ENCODE measurements at regions not wholly inside any gene's neighbourhood (a gene's known extent, or its start where the extent isn't known, plus 50 kb on each side); places are given as distances from the start of the nearest gene placed in this dataset.

DNA sequence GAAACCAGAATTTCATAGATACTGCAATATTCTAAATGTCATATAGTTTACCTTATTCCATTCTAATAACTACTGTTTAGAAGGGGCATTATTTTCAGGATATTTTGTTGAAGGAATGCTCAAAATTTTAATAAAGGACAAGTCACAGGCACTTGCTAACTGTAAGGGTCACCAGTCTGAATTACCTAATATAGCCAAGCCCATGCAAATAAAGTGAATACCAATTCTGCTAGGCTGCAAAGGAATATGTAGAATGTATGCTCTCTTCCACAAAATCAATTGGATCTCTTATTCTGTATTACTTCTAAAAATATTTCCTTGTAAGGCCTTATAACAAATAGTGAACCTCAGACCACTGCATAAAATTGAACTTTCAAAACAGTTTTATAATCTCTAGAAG, 52.3 kb upstream of the FAT4 start:
- DNase-seq (ENCODE audit: extremely low read depth, insufficient read length): no peak
- H3K27me3 ChIP-seq (replicated peaks; ENCODE audit: control insufficient read depth, insufficient read depth, low read length): no peaks in the 10 kb centered on the region
- H3K36me3 ChIP-seq (ENCODE audit: control insufficient read depth, insufficient read depth, low read length): no peaks in the 10 kb centered on the region
- no peak overlapping the region for H3K4me3 ChIP-seq (replicated peaks; ENCODE audit: low read depth, low read length)
- no peak for TF ChIP-seq CTCF (IDR thresholded peaks at IDR 0.05; ENCODE audit: insufficient read depth, low read length, poor library complexity, severe bottlenecking)

- TF ChIP-seq CTCF (IDR thresholded peaks at IDR 0.05; ENCODE audit: insufficient read depth, low read length, poor library complexity, severe bottlenecking): no peak
- DNase-seq (ENCODE audit: extremely low read depth, insufficient read length): no peak
These were observed 52.7 kb upstream of the FAT4 start for GRCh38 chr4:125262079-125262478.

GRCh38 chr4:125254106-125254505, 60.6 kb upstream of the FAT4 start:
- no peaks in the 10 kb centered on the region for H3K36me3 ChIP-seq (ENCODE audit: control insufficient read depth, insufficient read depth, low read length)
- H3K4me3 ChIP-seq (replicated peaks; ENCODE audit: low read depth, low read length): no peak overlapping the region
- no peak for DNase-seq (ENCODE audit: extremely low read depth, insufficient read length)
- H3K27me3 ChIP-seq (replicated peaks; ENCODE audit: control insufficient read depth, insufficient read depth, low read length): no peaks in the 10 kb centered on the region
- TF ChIP-seq CTCF (IDR thresholded peaks at IDR 0.05; ENCODE audit: insufficient read depth, low read length, poor library complexity, severe bottlenecking): no peak

More at GRCh38 chr4:125262079-125262478, 52.7 kb upstream of the FAT4 start:
- H3K4me3 ChIP-seq (replicated peaks; ENCODE audit: low read depth, low read length): no peak overlapping the region
- H3K36me3 ChIP-seq (ENCODE audit: control insufficient read depth, insufficient read depth, low read length): no peaks in the 10 kb centered on the region
- no peaks in the 10 kb centered on the region for H3K27me3 ChIP-seq (replicated peaks; ENCODE audit: control insufficient read depth, insufficient read depth, low read length)

DNA sequence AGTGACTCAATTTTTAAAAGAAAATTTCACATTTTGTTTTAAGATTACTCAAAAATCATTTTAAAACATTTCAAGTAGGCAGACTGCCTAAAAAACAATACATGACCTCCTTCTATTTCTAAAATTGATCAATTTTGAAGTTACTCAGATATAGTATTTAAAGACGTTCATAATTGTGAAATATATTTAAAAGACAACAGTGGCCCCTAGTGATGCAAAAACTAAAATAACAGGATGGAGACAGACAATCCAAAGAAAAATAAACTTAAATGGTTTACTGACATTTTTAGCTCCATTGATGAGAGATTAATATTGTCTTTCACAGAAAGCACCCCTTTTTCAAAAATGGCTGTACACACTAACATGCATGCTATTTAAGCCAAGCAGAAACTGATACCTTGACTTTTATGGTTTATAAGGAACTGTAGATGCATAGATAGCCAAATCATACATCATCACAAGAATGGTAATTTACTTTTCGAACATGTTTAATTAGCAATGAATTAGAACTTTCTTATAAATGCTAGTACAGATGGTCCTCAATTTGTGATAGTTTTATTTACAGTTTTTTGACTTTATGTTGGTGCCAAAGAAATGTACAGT, 69.8 kb upstream of the FAT4 start:
- no peaks in the 10 kb centered on the region for H3K36me3 ChIP-seq (ENCODE audit: control insufficient read depth, insufficient read depth, low read length)
- TF ChIP-seq CTCF (IDR thresholded peaks at IDR 0.05; ENCODE audit: insufficient read depth, low read length, poor library complexity, severe bottlenecking): no peak
- no peak overlapping the region for H3K4me3 ChIP-seq (replicated peaks; ENCODE audit: low read depth, low read length)
- no peaks in the 10 kb centered on the region for H3K27me3 ChIP-seq (replicated peaks; ENCODE audit: control insufficient read depth, insufficient read depth, low read length)
- DNase-seq (ENCODE audit: extremely low read depth, insufficient read length): no peak

DNA sequence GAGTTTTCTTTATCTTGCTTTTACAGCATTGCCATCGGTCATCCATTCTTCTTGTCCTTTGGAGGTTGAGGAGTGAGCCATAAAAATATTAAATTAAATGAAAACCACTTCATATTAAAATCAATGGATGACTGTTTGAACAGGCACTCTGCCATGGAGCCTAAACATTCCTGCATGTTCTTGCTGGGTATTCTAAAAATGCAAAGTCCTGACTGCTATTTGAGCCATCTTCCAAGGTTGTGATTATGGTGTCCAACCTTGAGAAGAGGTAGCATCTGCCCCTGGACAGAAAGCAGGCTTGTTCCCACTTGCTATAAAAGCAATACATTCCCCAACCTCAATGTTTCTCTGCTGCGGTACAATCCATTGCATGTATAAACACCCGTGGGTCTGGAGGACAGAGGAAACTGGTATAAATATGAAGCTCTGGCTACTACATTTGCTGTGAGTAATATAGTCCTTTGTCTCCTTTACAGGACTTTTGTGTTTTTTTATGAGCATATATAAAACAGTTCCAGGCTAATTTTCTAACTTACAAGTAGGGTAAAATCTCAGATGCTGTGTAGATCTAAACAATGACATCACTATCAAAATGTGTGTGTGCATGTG, 70.9 kb upstream of the FAT4 start:
- Histone ChIP-seq H3K36me3 (ENCODE audit: control insufficient read depth, insufficient read depth, low read length) (no peaks in the 10 kb centered on the region), H3K4me3 (replicated peaks; ENCODE audit: low read depth, low read length) (no peak overlapping the region), H3K27me3 (replicated peaks; ENCODE audit: control insufficient read depth, insufficient read depth, low read length) (no peaks in the 10 kb centered on the region)
- DNase-seq (ENCODE audit: extremely low read depth, insufficient read length): no peak
- TF ChIP-seq CTCF (IDR thresholded peaks at IDR 0.05; ENCODE audit: insufficient read depth, low read length, poor library complexity, severe bottlenecking): no peak
